ENCODE measurements at regions not wholly inside any gene's neighbourhood (a gene's known extent, or its start where the extent isn't known, plus 50 kb on each side); places are given as distances from the start of the nearest gene placed in this dataset.

- TF ChIP-seq ZBTB44 (tag by site-specific recombination; IDR thresholded peaks at IDR 0.05) = no peak
These were observed 295.1 kb upstream of the ANO5 start (continued) for GRCh38 chr11:21897752-21898151.

GRCh38 chr11:21908211-21908610, 284.7 kb upstream of the ANO5 start:
- Histone ChIP-seq H3K36me3 (ENCODE audit: control insufficient read depth in 2 of 2, insufficient read depth in 1 of 2, low read length in 2 of 2) (no peaks in the 10 kb centered on the region), H3K27ac (ENCODE audit: extremely low read depth, low read depth, low read length) (no peak overlapping the region), H3K9me3 (ENCODE audit: control insufficient read depth, insufficient read depth, low read depth, low read length) (no peaks in the 10 kb centered on the region), H3K4me3 (ENCODE audit: low read depth, low read length) (no peak overlapping the region), H3K4me1 (ENCODE audit: control insufficient read depth, insufficient read depth, low read length) (no peaks in the 10 kb centered on the region)
- TF ChIP-seq ZNF214 (tag by site-specific recombination; IDR thresholded peaks at IDR 0.05; ENCODE audit: borderline replicate concordance) = no peak
- no peak for TF ChIP-seq ZNF701 (tag by site-specific recombination; IDR thresholded peaks at IDR 0.05)
- no peak for TF ChIP-seq ZNF16 (tag by site-specific recombination; IDR thresholded peaks at IDR 0.05; ENCODE audit: low read depth)
- no peak for TF ChIP-seq ZSCAN4 (tag by site-specific recombination; IDR thresholded peaks at IDR 0.05)
- TF ChIP-seq ZNF610 (tag by site-specific recombination; IDR thresholded peaks at IDR 0.05; ENCODE audit: borderline replicate concordance) = no peak
- TF ChIP-seq ZNF544 (tag by site-specific recombination; IDR thresholded peaks at IDR 0.05) = no peak
- no peak for TF ChIP-seq FEZF1 (tag by site-specific recombination; IDR thresholded peaks at IDR 0.05)
- no peak for TF ChIP-seq ZNF792 (tag by site-specific recombination; IDR thresholded peaks at IDR 0.05)
- TF ChIP-seq ZNF404 (tag by site-specific recombination; IDR thresholded peaks at IDR 0.05) = no peak
- TF ChIP-seq ZSCAN16 (tag by site-specific recombination; IDR thresholded peaks at IDR 0.05) = no peak
- TF ChIP-seq TRIM28 (IDR thresholded peaks at IDR 0.05; ENCODE audit: borderline replicate concordance, low read length) = no peak
- no peak for TF ChIP-seq ZNF335 (tag by site-specific recombination; conservative IDR thresholded peaks at IDR 0.05)
- CTCF ChIA-PET = no interaction called here
- POLR2A ChIA-PET = no interaction called here

- H3K4me1 ChIP-seq (ENCODE audit: control insufficient read depth, insufficient read depth, low read length) = no peaks in the 10 kb centered on the region
- H3K9me3 ChIP-seq (ENCODE audit: control insufficient read depth, insufficient read depth, low read depth, low read length) = no peaks in the 10 kb centered on the region
- ChIA-PET POLR2A (no interaction called here), CTCF (no interaction called here)
- H3K27ac ChIP-seq (ENCODE audit: extremely low read depth, low read depth, low read length) = no peak overlapping the region
- H3K4me3 ChIP-seq (ENCODE audit: low read depth, low read length) = no peak overlapping the region
- H3K36me3 ChIP-seq (ENCODE audit: control insufficient read depth in 2 of 2, insufficient read depth in 1 of 2, low read length in 2 of 2) = no peaks in the 10 kb centered on the region
- no peak for TF ChIP-seq ZNF16 (tag by site-specific recombination; IDR thresholded peaks at IDR 0.05; ENCODE audit: low read depth)
- TF ChIP-seq MZF1 (tag by site-specific recombination; IDR thresholded peaks at IDR 0.05; ENCODE audit: borderline replicate concordance) = no peak
- no peak for TF ChIP-seq CTCF (tag by site-specific recombination; IDR thresholded peaks at IDR 0.05)
- no peak for TF ChIP-seq ZNF157 (tag by site-specific recombination; IDR thresholded peaks at IDR 0.05)
- no peak for TF ChIP-seq ZNF248 (tag by site-specific recombination; IDR thresholded peaks at IDR 0.05)
- no peak for TF ChIP-seq ZNF571 (tag by site-specific recombination; IDR thresholded peaks at IDR 0.05)
- no peak for TF ChIP-seq ZNF792 (tag by site-specific recombination; IDR thresholded peaks at IDR 0.05)
- TF ChIP-seq ZNF48 (tag by site-specific recombination; IDR thresholded peaks at IDR 0.05) = no peak
- no peak for TF ChIP-seq ZNF184 (tag by site-specific recombination; IDR thresholded peaks at IDR 0.05)
- no peak for TF ChIP-seq ZNF610 (tag by site-specific recombination; IDR thresholded peaks at IDR 0.05; ENCODE audit: borderline replicate concordance)
- no peak for TF ChIP-seq BCL6B (tag by site-specific recombination; IDR thresholded peaks at IDR 0.05)
- no peak for TF ChIP-seq ZNF148 (tag by site-specific recombination; IDR thresholded peaks at IDR 0.05; ENCODE audit: borderline replicate concordance)
- no peak for TF ChIP-seq SCRT2 (tag by site-specific recombination; IDR thresholded peaks at IDR 0.05)
These were observed 283.7 kb upstream of the ANO5 start for GRCh38 chr11:21909145-21909544.

Measured in HEK293 (cell line).